ENCODE measurements at regions not wholly inside any gene's neighbourhood (a gene's known extent, or its start where the extent isn't known, plus 50 kb on each side); places are given as distances from the start of the nearest gene placed in this dataset.
"Not testable (repeated sequence)": the region's sequence is repeated elsewhere in the genome, so short reads cannot be mapped to it uniquely, and the experiment has no call there.

GRCh38 chr5:108543486-108543885 lies 161.6 kb upstream of the FBXL17 start:
- Histone ChIP-seq H3K36me3 (no peaks in the 10 kb centered on the region), H3K27ac (no peak overlapping the region), H3K4me1 (replicated peaks) (no peaks in the 10 kb centered on the region), H3K27me3 (replicated peaks; ENCODE audit: insufficient read depth) (no peaks in the 10 kb centered on the region), H3K4me3 (no peak overlapping the region), H3K9me3 (no peaks in the 10 kb centered on the region)
- intact Hi-C loops (cut with DNase I), result no loop called here
- 67% methylated on average over 1 of the region's 1 CpG for WGBS
- DNase-seq (ENCODE audit: low spot score), result no peak
- TF ChIP-seq CTCF (IDR thresholded peaks at IDR 0.05) (no peak), POLR2A (IDR thresholded peaks at IDR 0.05) (no peak), POLR2AphosphoS5 (IDR thresholded peaks at IDR 0.05) (no peak)

GRCh38 chr5:108541836-108542235 lies 159.9 kb upstream of the FBXL17 start:
- H3K27ac ChIP-seq, result no peak overlapping the region
- H3K9me3 ChIP-seq, result no peaks in the 10 kb centered on the region
- intact Hi-C loops (cut with DNase I), result no loop called here
- H3K4me1 ChIP-seq (replicated peaks), result no peaks in the 10 kb centered on the region
- H3K36me3 ChIP-seq, result no peaks in the 10 kb centered on the region
- no peak overlapping the region for H3K4me3 ChIP-seq
- DNase-seq (ENCODE audit: low spot score), result no peak
- 84% methylated on average over 1 of the region's 1 CpG for WGBS
- TF ChIP-seq CTCF (IDR thresholded peaks at IDR 0.05) (no peak), POLR2A (IDR thresholded peaks at IDR 0.05) (no peak), POLR2AphosphoS5 (IDR thresholded peaks at IDR 0.05) (no peak)
- no peaks in the 10 kb centered on the region for H3K27me3 ChIP-seq (replicated peaks; ENCODE audit: insufficient read depth)

DNA sequence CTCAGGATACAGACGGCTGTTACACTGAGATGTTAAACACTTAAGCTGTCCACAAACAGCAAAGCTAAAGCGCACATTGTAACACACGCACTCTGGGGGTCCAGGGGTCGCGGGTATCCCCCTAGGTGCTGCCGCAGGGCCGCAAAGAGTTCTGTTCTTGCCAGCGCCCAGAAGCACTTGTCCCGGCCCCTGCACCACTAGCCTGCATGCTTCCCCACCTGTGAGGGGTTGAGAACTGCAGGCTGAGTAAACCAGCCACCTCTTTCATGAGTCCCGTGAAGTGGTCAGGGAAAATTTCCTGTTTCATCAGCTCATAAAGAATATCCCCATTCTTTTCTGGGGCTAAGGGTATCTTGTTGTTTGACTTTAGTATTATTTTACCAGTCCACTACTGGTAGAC lies 154.4 kb upstream of the FBXL17 start:
- no peak for DNase-seq (ENCODE audit: low spot score)
- Histone ChIP-seq H3K27ac (no peak overlapping the region), H3K4me1 (replicated peaks) (no peaks in the 10 kb centered on the region), H3K4me3 (no peak overlapping the region), H3K36me3 (no peaks in the 10 kb centered on the region), H3K9me3 (no peaks in the 10 kb centered on the region), H3K27me3 (replicated peaks; ENCODE audit: insufficient read depth) (no peaks in the 10 kb centered on the region)
- intact Hi-C loops (cut with DNase I), result no loop called here
- 76% methylated on average over 10 of the region's 10 CpGs for WGBS
- no peak for TF ChIP-seq POLR2A (IDR thresholded peaks at IDR 0.05)
- TF ChIP-seq CTCF (IDR thresholded peaks at IDR 0.05), result no peak
- TF ChIP-seq POLR2AphosphoS5 (IDR thresholded peaks at IDR 0.05), result no peak

DNA sequence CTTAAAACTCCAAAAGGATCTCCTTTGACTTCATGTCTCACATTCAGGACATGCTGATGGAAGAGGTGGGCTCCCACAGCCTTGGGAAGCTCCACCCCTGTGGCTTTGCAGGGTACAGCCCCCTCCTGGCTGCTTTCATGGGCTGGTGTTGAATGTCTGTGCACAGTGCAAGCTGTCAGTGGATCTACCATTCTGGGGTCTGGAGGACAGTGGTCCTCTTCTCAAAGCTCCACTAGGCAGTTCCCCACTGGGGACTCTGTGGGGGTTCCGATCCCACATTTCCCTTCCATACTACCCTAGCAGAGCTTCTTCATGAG lies 150.2 kb upstream of the FBXL17 start:
- H3K36me3 ChIP-seq, result not testable (repeated sequence)

GRCh38 chr5:108531367-108532128 lies 149.7 kb upstream of the FBXL17 start:
- H3K36me3 ChIP-seq, result no peaks in the 10 kb centered on the region
- no peak overlapping the region for H3K27ac ChIP-seq
- H3K9me3 ChIP-seq, result no peaks in the 10 kb centered on the region
- no peaks in the 10 kb centered on the region for H3K4me1 ChIP-seq (replicated peaks)
- intact Hi-C loops (cut with DNase I), result no loop called here
- TF ChIP-seq POLR2A (IDR thresholded peaks at IDR 0.05), result no peak
- no peak for TF ChIP-seq POLR2AphosphoS5 (IDR thresholded peaks at IDR 0.05)
- no peaks in the 10 kb centered on the region for H3K27me3 ChIP-seq (replicated peaks; ENCODE audit: insufficient read depth)
- no peak for DNase-seq (ENCODE audit: low spot score)
- WGBS, result 71% methylated on average over 8 of the region's 8 CpGs
- no peak overlapping the region for H3K4me3 ChIP-seq

More for the DNA sequence above, 150.2 kb upstream of the FBXL17 start:
- intact Hi-C loops (cut with DNase I); H3K4me3 ChIP-seq; H3K27ac ChIP-seq; H3K4me1 ChIP-seq (replicated peaks); DNase-seq (ENCODE audit: low spot score); H3K9me3 ChIP-seq; H3K27me3 ChIP-seq (replicated peaks; ENCODE audit: insufficient read depth): not testable (repeated sequence)
- WGBS, result 100% methylated on average over 1 of the region's 1 CpG

DNA sequence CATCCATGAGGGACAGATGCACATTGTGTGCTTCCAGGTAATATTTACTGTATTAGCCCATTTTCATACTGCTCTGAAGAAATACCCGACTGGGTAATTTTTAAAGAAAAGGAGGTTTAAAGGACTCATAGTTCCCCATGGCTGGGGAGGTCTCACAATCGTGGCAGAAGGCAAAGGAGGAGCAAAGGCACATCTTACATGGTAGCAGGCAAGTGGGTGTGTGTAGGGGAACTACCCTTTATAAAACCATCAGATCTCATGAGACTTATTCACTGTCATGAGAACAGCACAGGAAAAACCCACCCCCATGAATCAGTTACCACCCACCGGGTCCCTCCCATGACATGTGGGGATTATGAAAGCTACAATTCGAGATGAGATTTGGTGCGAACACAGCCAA lies 148.8 kb upstream of the FBXL17 start:
- no peak for DNase-seq (ENCODE audit: low spot score)
- Histone ChIP-seq H3K36me3 (no peaks in the 10 kb centered on the region), H3K27me3 (replicated peaks; ENCODE audit: insufficient read depth) (no peaks in the 10 kb centered on the region), H3K9me3 (no peaks in the 10 kb centered on the region), H3K4me1 (replicated peaks) (no peaks in the 10 kb centered on the region), H3K4me3 (no peak overlapping the region), H3K27ac (no peak overlapping the region)
- no peak for TF ChIP-seq POLR2A (IDR thresholded peaks at IDR 0.05)
- TF ChIP-seq POLR2AphosphoS5 (IDR thresholded peaks at IDR 0.05), result no peak
- no peak for TF ChIP-seq CTCF (IDR thresholded peaks at IDR 0.05)
- 89% methylated on average over 5 of the region's 5 CpGs for WGBS
- intact Hi-C loops (cut with DNase I), result no loop called here

Measured in prostate gland (tissue), 2 donors.